HG03139 (cell line): ENCODE measurements at regions not wholly inside any gene's neighbourhood (a gene's known extent, or its start where the extent isn't known, plus 50 kb on each side); places are given as distances from the start of the nearest gene placed in this dataset.

Experiments
- ATAC-seq: cut with Tn5 transposase; IDR thresholded peaks from one replicate; pipeline ENCODE4 v1.9.1; 2021; ENCODE audit not compliant: unreplicated experiment

DNA sequence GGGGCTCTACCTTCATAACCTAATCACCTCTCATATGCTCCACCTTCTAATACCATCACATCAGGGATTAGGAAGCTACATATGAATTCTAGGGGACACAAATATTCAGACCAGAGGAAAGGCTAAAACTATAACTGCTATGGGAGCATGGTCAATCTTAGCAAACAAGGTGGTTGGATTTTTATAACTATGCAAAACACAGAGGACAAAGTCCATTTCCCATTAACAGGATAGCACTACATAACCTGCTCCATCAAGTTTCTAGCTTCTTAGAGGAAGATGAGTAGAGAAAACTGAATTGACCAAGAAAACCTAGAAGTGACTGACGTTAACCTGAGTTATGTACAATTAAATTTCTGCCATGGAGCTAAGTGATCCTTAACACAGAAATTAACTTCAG is 398.6 kb downstream of the TBL1XR1 start:
- no peak for ATAC-seq

GRCh38 chr3:176796371-176796770 is 400.9 kb downstream of the TBL1XR1 start:
- ATAC-seq = no peak

DNA sequence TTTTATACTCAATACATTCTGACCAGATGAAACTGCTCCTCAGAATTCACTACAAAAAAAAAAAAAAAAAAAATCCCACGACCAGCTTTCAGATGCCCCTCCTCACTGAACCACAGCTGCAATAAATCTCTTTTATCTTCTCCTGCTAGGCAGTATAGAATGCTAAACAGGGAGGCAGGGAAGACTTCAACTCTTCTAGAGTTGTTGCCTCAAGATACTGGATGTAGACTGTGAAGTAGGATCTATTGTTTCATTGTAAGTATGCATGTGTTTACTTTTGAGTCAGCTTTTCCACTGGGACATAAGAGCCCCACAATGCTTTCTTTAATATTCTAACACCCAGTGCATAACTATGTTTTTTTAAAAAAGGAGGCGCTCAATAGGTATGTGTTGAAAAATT is 401.4 kb downstream of the TBL1XR1 start:
- ATAC-seq = no peak

DNA sequence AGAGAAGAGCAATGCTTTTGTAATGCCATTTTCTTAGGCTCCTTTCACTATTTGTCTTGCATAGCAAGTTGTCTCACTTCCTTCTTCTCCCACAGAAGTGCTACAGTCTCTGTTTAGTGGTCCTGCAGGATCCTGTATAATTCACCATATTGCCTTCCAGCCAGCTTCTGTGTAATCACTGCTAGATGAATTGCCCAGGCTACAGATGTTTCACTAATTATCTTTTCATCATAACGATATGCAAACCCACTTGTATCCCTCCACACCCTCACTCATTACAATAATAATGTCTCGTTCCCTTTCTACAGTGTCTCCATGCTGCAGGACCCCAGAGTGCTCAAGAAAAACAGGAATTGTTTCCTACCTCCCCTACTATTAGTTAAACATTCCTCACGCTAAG is 402.9 kb downstream of the TBL1XR1 start:
- ATAC-seq = no peak

DNA sequence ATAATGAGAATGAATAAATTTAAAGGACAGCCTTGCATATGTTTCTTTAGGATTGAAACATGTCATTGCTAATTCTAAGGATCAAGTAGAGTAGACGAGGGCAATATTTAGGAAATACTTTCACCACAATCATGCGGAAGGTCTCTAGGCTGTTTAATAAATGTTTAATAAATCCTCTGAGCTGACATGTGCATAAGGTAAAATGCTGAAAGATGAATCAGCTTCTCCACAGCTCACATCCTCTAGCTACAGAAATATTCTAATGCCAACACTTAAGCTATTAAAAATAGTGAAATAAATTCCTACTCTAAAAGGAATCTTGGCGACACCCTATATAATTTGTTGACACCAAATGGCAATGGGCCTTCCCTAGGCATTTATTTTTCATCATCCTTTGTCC is 407.3 kb downstream of the TBL1XR1 start:
- ATAC-seq = no peak

GRCh38 chr3:176789281-176789705 is 408.0 kb downstream of the TBL1XR1 start:
- ATAC-seq = no peak

DNA sequence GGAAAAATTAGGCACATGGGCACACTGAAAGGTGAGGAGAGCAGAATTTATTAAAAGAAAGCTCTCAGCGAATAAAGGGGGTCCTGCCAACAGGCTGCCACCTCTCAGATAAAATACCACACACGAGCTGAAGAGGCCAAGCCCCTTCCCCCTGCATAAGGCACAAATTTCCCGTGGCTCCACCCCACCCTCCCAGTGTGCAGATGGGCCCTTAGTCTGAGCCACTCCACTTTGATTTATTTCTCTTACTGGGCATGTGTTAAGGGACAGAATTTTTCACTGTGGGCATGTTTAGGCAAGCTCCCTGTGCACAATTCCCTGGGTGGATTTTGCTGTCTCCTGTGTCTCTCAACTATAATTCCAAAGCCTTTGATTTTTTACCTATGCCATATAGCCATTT is 409.8 kb downstream of the TBL1XR1 start:
- ATAC-seq = no peak

DNA sequence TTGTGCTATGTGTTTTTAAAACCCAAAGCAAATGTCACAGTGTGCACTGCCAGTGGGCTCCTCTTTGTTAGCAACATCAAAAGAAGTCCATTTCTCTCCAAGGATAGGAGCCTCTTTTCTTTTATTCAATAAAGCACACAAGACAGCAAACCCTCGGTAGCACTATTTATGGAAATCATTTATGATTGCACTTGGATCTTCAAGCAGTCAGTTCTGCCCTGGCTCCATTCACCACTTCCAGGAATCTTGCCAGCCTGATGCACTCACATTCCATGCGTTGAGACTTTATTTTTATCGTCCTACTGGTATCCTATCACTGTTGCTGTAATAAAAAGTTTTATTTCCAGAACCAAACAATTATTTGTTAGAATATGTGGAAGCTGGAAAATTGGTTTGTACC is 412.1 kb downstream of the TBL1XR1 start:
- ATAC-seq = no peak

DNA sequence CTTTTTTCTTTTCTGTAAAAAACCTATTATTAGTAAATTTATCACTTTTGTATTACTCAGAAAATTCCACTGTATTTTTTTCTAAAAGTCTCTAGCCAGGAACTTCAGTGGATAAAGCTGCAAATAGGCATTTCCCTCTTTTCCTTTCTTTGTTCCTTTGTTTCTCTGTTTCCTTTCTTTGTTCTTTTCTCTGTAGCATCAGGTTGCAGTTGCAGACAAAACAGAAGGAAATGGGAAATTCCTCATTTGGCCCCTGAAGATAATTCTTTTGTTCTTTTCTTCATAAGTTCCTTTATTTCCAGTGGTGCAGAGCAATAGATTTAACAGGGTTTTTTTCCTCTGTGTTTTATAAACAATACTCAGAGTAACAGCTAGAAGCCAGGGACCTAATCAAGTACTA is 416.5 kb downstream of the TBL1XR1 start:
- ATAC-seq = no peak

DNA sequence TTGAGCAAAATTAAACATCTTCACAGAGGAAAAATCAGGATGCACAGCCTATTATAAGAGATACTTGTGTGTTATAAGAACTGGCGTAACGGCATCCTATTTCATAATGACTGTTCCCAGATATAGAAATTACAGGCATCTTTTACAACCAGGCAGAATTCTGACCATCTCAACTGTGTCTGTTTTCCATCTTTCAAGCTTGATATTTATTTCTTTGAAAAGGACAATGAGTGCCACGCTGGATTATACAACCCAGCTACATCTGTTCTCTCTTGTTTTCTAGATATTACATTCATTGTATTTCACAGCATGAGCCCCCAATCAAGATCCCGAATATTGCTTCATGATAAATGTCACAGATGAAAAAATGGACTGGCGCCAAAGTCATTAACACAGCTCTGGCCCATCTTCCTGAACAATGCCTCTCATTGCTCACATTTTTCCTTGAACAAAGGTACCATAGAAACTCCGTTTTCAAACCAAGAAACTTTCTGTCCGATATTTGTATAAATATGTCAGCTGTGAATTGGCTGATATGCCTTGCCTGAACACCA is 420.6 kb downstream of the TBL1XR1 start:
- ATAC-seq = no peak

DNA sequence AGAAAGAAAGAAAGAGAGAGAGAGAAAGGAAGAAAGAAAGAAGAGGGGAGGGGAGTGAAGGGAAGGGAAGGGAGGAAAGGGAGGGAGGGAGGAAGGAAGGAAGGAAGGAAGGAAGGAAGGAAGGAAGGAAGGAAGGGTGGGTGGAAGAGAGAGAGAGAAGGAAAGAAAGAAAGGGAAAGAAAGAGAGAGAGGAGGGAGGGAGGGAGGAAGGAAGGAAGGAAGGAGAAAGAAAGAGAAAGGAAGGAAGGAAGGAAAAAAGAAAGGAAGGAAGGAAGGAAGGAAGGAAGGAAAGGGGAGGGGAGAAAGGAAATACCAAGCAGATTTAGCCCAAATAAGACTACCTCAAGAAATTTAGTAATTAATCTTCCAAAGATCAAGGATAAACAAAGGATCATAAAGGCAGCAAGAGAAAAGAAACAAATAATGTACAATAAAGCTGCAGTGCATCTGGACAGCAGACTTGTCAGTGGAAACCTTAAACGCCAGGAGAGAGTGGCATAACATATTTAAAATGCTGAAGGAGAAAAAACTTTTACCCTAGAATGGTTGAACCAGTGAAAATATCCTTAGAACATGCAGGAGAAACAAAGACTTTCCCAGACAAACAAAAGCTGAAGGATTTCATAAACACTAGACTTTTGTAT is 427.6 kb downstream of the TBL1XR1 start:
- ATAC-seq = no peak

DNA sequence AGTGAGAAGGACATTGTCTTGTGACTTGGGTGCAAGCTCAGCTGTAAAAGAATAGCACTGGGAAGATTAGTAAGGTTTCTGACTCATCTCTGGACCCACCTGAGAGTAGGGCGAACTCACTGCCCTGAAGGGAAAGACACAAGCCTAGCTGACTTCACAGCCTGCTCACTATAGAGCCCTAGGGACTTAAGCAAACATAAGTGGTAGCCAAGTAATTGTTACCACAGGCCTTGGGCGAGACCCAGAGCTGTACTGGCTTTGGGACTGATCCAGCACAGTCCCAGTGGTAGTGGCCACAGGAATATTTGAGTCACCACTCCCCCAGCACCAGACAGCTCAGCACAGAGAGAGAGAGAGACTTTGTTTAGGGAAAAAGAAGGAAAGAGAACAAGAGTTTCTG is 429.9 kb downstream of the TBL1XR1 start:
- ATAC-seq = no peak

GRCh38 chr3:176766862-176767261 is 430.4 kb downstream of the TBL1XR1 start:
- ATAC-seq = no peak

DNA sequence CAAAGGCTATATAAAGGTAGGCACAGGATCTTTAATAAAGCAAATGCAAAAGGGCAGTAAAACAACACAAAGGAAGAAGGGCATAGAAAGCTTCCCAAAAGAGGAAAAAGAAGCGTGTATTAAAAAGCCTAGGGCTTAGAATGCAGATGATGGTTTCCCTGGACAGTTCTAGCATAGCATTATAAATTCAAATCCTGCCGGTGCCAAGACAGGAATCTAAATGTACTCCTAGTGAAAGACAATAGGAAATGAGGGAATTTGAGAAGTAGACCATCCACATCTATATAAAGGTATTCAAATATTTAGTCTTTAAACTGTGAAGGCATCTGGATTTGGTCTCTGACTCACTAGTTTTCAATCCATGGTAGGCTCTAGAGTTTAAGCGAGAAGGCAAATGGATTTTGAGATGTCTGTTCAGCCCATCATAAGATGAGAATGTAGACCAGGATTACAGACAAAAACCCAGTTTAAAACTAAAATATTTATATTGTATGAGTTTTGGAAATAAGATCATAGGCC is 431.8 kb downstream of the TBL1XR1 start:
- no peak for ATAC-seq

DNA sequence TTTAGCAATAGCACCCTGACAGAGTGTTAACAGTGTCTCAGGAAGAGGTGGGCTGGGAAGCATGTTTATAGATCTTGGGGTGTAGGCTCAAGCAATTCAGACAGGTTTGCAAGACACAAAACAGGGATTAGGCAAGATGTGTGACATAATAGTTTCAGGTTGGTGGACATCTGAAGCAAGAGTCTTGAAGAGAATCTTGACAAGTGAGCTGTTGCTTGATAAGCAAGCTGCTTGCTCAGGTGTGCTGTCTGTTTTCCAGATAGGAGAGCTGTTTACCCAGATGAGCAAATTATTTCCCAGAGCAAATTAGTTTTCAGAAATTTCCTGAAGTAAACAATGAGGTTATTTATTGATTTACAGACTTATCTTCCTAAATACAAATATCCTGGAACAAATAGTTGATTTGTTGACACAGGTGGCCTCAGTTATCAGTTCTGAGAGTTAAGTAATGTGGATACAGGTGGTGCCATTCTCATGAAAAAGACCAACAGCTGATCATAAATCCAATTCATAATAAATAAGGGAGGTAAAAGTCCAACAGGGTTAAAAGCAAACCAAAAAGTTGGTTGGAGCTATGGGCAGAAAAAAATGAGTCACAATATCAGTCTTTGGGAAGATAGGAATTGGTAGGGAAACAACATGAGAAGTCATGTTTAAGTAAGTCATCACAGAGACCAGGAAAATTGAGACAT is 437.3 kb downstream of the TBL1XR1 start:
- no peak for ATAC-seq

DNA sequence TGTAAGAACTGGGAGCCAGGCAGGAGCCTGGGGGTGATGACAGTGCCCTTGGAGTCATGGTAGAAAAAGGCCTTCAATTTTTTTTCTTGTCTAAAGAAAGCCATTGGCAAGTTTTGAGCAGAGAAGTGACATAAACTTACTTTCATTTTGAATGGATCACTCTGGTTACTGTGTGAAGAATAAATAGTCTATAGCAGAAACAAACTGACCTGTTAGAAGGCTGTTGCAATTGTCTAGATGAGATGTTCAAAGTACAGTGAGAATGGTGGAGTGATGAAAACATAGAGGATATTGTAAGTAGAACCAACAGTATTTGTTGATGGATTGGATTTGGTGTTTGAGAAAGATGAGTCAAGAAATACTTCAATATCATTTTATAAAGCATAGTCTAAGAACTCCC is 439.9 kb downstream of the TBL1XR1 start:
- no peak for ATAC-seq

DNA sequence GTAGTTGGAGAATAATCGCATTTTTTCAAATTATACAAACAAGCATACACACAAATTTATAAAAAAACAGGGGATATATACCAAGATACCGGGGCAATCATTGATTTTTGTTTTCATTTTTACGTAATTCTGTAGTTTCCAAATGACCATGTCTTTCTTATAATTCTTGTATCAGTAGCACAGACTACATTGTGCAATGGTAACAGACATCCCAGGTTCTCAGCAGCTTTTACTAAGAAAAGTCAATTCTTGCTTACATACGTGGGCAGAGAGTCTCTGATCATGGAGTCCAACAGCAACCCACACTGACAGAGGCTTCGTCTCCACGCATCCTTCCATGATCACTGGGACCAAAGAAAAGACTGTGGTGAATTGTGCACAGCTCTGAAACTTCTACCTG is 441.3 kb downstream of the TBL1XR1 start:
- ATAC-seq = peak; percentile 38

DNA sequence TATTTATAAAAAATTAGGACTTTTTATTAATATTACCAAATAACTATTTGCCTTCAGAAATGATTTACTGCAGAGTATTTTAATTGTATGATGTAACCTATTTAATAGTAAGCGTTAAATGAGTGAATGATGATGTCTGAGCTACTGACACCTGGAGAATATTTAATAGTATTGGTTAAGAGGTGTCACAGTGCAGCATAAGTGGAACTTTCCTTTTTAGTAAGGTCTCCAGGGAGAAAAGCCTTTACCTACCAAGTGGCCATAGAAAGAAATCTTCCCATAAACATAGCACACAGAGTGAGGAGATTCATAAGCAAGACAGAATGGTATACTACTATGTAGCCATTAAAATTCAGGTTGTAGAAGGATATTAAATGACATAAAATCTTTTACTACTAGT is 441.7 kb downstream of the TBL1XR1 start:
- ATAC-seq = peak; percentile 44

DNA sequence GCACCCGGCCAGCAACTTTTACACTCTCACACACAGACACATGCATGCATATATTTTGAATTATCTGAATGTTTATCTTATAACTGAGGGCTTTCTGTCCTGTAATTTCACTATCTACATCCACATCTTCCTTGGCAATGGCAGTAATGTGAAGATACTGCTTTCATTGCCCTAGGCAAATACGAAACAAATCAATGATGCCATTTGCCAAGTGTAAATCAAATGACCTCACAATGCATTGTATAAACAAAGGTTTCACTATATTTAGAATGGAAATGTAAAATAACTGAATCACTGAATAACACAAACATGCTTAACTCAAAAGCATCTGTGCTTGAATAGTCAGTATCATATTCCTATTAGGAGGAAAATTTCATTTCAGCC is 455.6 kb downstream of the TBL1XR1 start:
- no peak for ATAC-seq

- ATAC-seq = no peak
Observed at GRCh38 chr3:176740906-176741663, 456.2 kb downstream of the TBL1XR1 start.

GRCh38 chr3:176739159-176739558 is 458.1 kb downstream of the TBL1XR1 start:
- no peak for ATAC-seq
